GM12872 (cell line): ENCODE measurements at regions not wholly inside any gene's neighbourhood (a gene's known extent, or its start where the extent isn't known, plus 50 kb on each side); places are given as distances from the start of the nearest gene placed in this dataset.

ENCODE experiments used
- TF ChIP-seq, protein P1 (sequence below): IDR thresholded peaks from 3 replicates; pipeline ENCODE4 v1.5.1; 2011; ENCODE audit warnings: low read depth, mild to moderate bottlenecking, low read length, moderate library complexity; ENCODE audit not compliant: insufficient read depth

DNA sequence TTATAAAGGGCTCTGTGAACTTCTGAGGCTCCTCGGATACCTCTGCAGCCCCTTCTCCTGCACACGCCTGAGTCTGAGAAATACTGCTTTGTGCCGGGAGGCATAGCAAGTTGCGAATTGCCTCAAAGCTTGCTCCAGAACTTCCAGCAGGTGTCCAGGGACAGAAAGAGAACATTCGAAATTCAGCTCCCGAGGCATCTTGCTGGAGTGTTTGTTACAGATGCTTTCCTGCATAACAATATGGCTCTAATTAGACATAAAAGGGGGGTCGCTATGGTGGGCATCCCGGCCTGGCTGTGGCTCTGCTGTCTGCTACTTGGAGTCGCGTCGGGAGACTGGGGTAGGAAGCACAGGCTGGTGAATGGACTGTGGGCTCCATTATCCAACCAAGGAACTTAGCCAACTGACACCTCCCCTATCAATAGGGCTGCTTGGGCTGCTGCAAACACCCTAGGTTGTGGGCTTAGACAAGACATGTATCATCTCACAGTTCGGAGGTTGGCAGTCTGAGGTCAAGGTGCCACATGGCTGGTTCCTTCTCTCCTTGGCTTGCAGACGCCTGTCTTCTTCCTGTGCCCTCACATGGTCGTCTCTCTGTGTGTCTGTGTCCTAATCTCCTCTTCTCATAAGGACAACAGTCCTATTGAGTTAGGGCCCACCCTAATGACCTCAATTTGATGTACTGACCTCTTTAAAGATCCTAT, 607.0 kb downstream of the NPHP4 start:
- TF ChIP-seq, protein P1, sequence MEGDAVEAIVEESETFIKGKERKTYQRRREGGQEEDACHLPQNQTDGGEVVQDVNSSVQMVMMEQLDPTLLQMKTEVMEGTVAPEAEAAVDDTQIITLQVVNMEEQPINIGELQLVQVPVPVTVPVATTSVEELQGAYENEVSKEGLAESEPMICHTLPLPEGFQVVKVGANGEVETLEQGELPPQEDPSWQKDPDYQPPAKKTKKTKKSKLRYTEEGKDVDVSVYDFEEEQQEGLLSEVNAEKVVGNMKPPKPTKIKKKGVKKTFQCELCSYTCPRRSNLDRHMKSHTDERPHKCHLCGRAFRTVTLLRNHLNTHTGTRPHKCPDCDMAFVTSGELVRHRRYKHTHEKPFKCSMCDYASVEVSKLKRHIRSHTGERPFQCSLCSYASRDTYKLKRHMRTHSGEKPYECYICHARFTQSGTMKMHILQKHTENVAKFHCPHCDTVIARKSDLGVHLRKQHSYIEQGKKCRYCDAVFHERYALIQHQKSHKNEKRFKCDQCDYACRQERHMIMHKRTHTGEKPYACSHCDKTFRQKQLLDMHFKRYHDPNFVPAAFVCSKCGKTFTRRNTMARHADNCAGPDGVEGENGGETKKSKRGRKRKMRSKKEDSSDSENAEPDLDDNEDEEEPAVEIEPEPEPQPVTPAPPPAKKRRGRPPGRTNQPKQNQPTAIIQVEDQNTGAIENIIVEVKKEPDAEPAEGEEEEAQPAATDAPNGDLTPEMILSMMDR, result no peak

DNA sequence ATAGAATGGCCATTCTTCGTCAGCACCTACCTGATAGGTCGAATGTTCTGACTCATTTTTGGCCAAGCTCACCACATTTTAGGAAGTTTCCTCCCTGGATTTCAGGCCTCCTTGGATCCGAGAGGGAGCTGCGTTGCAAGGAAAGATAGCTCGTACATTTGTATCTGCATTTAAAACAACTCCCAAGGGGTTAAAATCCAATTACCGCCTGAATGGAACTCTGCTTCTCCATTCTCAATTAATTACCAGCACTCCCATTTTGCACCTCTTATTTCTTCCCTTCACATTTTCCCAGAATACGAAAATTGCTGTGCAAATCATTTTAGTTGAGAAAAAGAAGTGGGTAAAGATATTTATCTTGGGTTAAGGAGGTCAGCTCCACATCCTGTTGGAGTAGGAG, 610.7 kb downstream of the NPHP4 start:
- TF ChIP-seq, protein P1, result no peak

DNA sequence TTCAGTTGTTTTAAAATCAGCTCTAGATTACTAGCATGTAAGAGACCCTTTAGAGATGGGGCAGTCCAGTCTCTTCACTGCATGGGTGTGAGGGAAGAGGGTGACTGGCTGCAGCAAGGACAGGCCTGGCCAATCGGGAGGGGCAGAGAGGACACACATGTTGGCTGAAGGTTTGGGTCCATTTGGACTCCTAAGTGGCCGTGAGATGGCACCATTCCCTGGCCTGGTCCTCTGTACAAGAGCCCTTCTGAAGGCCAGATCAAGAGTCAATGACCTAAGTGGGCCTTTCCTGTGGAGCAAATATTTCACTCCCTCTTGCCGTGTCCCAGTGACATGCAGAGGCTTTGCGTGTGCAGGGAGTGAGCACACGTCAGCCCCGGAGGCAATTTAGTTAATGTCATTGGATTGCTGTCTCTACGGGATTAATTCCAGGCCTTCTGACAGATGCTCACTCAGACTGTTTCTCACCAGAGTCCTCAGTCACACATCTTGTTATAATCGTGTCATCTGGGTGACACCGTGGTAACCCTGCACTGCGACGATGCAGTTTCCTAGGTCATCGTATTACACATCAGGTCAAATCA, 613.0 kb downstream of the NPHP4 start:
- TF ChIP-seq, protein P1, result no peak

DNA sequence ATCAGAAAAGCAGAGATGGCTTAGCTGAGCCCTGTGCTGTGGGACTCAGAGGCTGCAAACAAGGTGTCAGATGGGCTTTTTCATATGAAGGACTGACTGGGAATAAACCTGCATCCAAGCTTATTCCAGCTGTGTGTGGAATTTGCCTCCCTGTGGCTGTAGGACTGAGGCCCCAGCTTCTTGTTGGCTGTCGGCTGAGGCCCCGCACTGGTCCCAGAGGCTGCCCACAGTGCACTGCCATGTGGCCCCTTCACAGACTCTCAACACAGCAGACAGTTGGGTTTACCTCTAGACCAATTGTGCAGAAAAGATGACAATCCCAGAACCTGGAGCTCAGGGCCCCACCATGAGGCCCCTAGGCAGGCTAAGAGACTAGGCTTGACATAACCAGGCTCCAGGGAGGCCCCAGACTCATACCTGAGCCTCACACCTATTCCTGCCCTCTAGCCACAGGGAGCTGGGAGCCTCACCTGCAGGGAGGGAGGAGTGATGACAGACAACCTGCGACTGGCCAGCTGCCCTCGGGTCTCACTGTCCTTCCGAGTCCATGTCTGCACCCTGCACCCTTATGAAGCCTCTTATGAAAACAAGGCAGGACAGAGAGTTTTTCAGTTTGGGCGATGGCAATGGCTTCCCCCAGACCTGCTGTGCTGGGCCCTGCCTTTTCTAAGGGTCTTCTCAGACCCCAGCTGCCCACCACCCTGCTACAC, 615.5 kb downstream of the NPHP4 start:
- TF ChIP-seq, protein P1, result no peak

DNA sequence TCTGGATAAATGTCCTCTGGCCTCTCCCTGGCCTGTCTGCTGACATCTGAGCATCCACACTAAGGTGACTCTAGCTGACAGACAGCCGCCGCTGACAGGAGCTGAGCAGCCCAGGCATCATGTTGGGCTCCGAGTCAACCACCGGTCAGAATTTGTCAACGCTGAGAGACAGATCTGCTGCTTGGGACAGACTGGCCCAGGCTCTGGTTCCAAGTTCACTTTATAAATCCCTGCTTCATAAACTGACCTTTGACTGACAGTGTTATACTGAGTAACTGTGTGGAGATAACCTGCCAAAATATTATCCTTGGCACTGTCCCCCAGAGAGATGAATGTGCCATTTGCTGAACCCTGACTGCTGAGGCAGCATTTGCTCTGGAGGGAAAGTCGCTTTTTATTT, 616.7 kb downstream of the NPHP4 start:
- TF ChIP-seq, protein P1, result no peak

DNA sequence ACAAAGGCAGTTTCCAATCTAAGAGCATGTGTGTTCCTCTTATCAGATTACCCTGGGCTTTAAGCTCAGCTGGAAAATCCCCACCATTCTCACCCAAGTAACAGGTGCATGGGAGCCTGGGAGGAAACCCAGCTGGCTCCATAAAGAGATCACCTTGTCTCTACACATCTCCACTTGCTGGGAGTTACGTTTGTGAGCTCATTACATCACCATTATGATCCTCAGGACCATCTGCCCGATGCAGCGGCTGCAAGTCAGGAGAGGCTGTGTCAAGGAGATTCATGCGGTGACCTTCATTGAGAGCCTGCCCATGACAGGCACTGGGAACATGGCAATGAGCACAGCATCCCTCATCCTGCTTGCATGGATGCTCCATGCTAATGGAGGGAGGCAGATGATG, 618.0 kb downstream of the NPHP4 start:
- TF ChIP-seq, protein P1, result no peak

DNA sequence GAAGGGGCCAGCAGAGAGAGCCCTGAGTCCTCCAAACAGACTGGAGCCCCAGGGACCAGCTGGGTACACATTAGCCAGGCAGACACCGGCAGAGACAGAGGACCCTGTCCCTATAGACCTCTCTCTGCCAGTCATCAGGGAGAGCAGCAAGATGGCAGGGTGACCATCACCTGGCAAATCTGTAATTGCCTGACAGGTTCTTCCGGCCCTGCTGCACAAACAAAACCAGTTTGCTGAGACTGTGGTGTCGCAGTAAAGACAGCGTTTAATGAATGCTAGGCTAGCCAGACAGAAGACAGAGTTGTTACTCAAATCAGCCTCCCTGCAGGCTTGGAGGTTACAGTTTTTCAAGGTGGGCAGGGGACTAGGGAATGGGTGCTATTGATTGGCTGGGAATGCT, 618.9 kb downstream of the NPHP4 start:
- TF ChIP-seq, protein P1, result no peak
